GM12878 (cell line): ENCODE measurements at regions not wholly inside any gene's neighbourhood (a gene's known extent, or its start where the extent isn't known, plus 50 kb on each side); places are given as distances from the start of the nearest gene placed in this dataset.

Source experiments
- ATAC-seq: fragments of 200-7000 bp; cut with Tn5 transposase; 3 replicates; pipeline ENCODE4 v1.9.1; 2020; ENCODE audit warnings: mild to moderate bottlenecking, moderate library complexity
- BruUV-seq: library from RNA; stranded (reverse); fragments of 400-500 nt; replicated peaks from 2 replicates; lab custom pipeline; 2021; lab: Mats Ljungman, UMichigan
- CTCF ChIA-PET: fragments of 300-600 bp; sonication (Branson Sonifier 250); formaldehyde crosslinking; extraction: SDS; loops from one replicate; lab custom pipeline; 2021; ENCODE audit warnings: inconsistent platforms; lab: Yijun Ruan, JAX
- POLR2A ChIA-PET: fragments of 350-600 bp; formaldehyde crosslinking; extraction: SDS; loops from one replicate; lab custom pipeline; 2021; ENCODE audit warnings: inconsistent platforms; lab: Charles Lee
- RAD21 ChIA-PET: fragments of 300-600 bp; sonication (Branson Sonifier 250); formaldehyde crosslinking; loops from one replicate; lab custom pipeline; 2023; ENCODE audit warnings: antibody characterized with exemption; ENCODE audit not compliant: unreplicated experiment; lab: Charles Lee
- SMC1A ChIA-PET: fragments of 300-600 bp; sonication (Branson Sonifier 250); formaldehyde crosslinking; loops from one replicate; lab custom pipeline; 2023; ENCODE audit not compliant: unreplicated experiment, uncharacterized antibody; lab: Charles Lee
- DNase-seq: peaks from one replicate; pipeline ENCODE4 v3.0.0-alpha.2; 2011; ENCODE audit warnings: low read depth, low spot score
- FAIRE-seq: peaks from 3 replicates; lab custom pipeline; 2011; peaks lifted over from hg19 to GRCh38; lab: Jason Lieb, UNC
- H2AFZ ChIP-seq: 2 replicates; pipeline ENCODE4 v1.6.0; 2011; ENCODE audit warnings: low read depth, low read length, control low read depth; ENCODE audit not compliant: control insufficient read depth
- H3K27ac ChIP-seq: 2 replicates; pipeline ENCODE4 v1.5.1; 2011; ENCODE audit warnings: control low read depth; ENCODE audit not compliant: control insufficient read depth, insufficient read depth
- H3K27me3 ChIP-seq, 2 experiments: replicated peaks in 1 of 2; 2 replicates each; pipeline versions ENCODE4 v1.6.0 to v1.6.1; 2011; ENCODE audit warnings: low read length in 1 of 2; ENCODE audit not compliant: control insufficient read depth in 2 of 2, insufficient read depth in 2 of 2
- H3K36me3 ChIP-seq, 2 experiments: 2 replicates each; pipeline ENCODE4 v1.5.1; 2011; ENCODE audit warnings: low read length in 1 of 2; ENCODE audit not compliant: control insufficient read depth in 2 of 2, insufficient read depth in 2 of 2
- H3K4me1 ChIP-seq: 2 replicates; pipeline ENCODE4 v1.6.1; 2011; ENCODE audit warnings: mild to moderate bottlenecking, low read length, moderate library complexity, mixed read lengths; ENCODE audit not compliant: control insufficient read depth, insufficient read depth
- H3K4me2 ChIP-seq: 2 replicates; pipeline ENCODE4 v1.6.0; 2011; ENCODE audit warnings: control low read depth; ENCODE audit not compliant: control insufficient read depth, insufficient read depth
- H3K4me3 ChIP-seq: fragments of 200-600 bp; sonication (generic); 2 replicates; pipeline ENCODE4 v1.5.1; 2016
- H3K79me2 ChIP-seq: 2 replicates; pipeline ENCODE4 v1.6.0; 2011; ENCODE audit warnings: low read length; ENCODE audit not compliant: control insufficient read depth, insufficient read depth
- H3K9ac ChIP-seq: 2 replicates; pipeline ENCODE4 v1.8.0; 2011; ENCODE audit warnings: low read length, control low read depth, mixed read lengths; ENCODE audit not compliant: control insufficient read depth, insufficient read depth
- H3K9me3 ChIP-seq: replicated peaks from 3 replicates; pipeline ENCODE4 v1.5.1; 2011; ENCODE audit warnings: mild to moderate bottlenecking, low read length; ENCODE audit not compliant: control insufficient read depth, insufficient read depth
- H4K20me1 ChIP-seq: 2 replicates; pipeline ENCODE4 v1.6.0; 2011; ENCODE audit not compliant: control insufficient read depth, insufficient read depth
- CBFB ChIP-seq: IDR thresholded peaks from 2 replicates; pipeline ENCODE4 v1.6.1; 2016; ENCODE audit warnings: antibody characterized with exemption, low read depth
- CHD1 ChIP-seq: IDR thresholded peaks from 2 replicates; pipeline ENCODE4 v1.6.1; 2012; ENCODE audit warnings: low read depth, low read length, improper control_type of control experiment
- CHD2 ChIP-seq: IDR thresholded peaks from 2 replicates; pipeline ENCODE4 v1.6.1; 2011; ENCODE audit warnings: low read depth, low read length, improper control_type of control experiment, borderline replicate concordance
- CUX1 ChIP-seq: IDR thresholded peaks from 2 replicates; pipeline ENCODE4 v1.6.1; 2012; ENCODE audit warnings: improper control_type of control experiment, low read depth, low read length; ENCODE audit not compliant: insufficient replicate concordance
- DPF2 ChIP-seq: fragments of 450-650 bp; IDR thresholded peaks from 2 replicates; pipeline ENCODE4 v1.6.1; 2017; ENCODE audit warnings: mild to moderate bottlenecking
- GABPA ChIP-seq: IDR thresholded peaks from 2 replicates; pipeline ENCODE4 v1.6.1; 2014; ENCODE audit warnings: antibody characterized with exemption, low read depth, mild to moderate bottlenecking, inconsistent platforms
- POLR2AphosphoS2 ChIP-seq: IDR thresholded peaks from 2 replicates; pipeline ENCODE4 v1.6.1; 2011; ENCODE audit warnings: low read depth, mild to moderate bottlenecking, low read length, improper control_type of control experiment, moderate library complexity
- REST ChIP-seq: IDR thresholded peaks from 2 replicates; pipeline ENCODE4 v1.6.1; 2012; ENCODE audit warnings: mild to moderate bottlenecking, low read depth, low read length
- RFX5 ChIP-seq: IDR thresholded peaks from 2 replicates; pipeline ENCODE4 v1.6.1; 2011; ENCODE audit warnings: low read depth, low read length, improper control_type of control experiment
- SP1 ChIP-seq: IDR thresholded peaks from one replicate; pipeline ENCODE4 v1.6.1; 2011; ENCODE audit warnings: low read depth, low read length
- ZNF687 ChIP-seq: fragments of 450-650 bp; IDR thresholded peaks from 2 replicates; pipeline ENCODE4 v1.6.1; 2017; ENCODE audit warnings: mild to moderate bottlenecking, moderate library complexity
- WGBS: methylation state at CpG from one replicate; pipeline ENCODE4 v1.1.6; 2016; ENCODE audit warnings: low lambda C conversion rate; ENCODE audit not compliant: insufficient replicate concordance, insufficient coverage; ENCODE audit errors: missing lambda C conversion rate; 5-methylcytosine and 5-hydroxymethylcytosine counted together
- in situ Hi-C: fragments of 300-500 bp; cut with MboI; formaldehyde crosslinking; loops from 9 replicates; pipeline ENCODE4 v1.14.3; 2018; ENCODE audit warnings: mixed read lengths
- intact Hi-C: fragments of 100-400 bp; cut with micrococcal nuclease; formaldehyde crosslinking; loops from one replicate; pipeline ENCODE4 v1.14.2; 2022; ENCODE audit not compliant: unreplicated experiment

GRCh38 chr14:36035675-36036074, 140.8 kb downstream of the PTCSC3 start (continued):
- TF ChIP-seq DPF2 = no peak
- TF ChIP-seq RFX5 = no peak
- no peak for TF ChIP-seq POLR2AphosphoS2
- TF ChIP-seq CBFB = no peak

- H3K4me3 ChIP-seq = no peak overlapping the region
- H2AFZ ChIP-seq = no peak overlapping the region
- H3K4me2 ChIP-seq = no peak overlapping the region
- ATAC-seq (no peak), FAIRE-seq (no peak), DNase-seq (no peak)
- 60% methylated on average over 3 of the region's 3 CpGs for WGBS
- no peaks in the 10 kb centered on the region for H3K4me1 ChIP-seq
- CTCF ChIA-PET = interaction anchor here (1.6 to 4.4 kb wide), 3 partner anchors 40 to 149 kb away, joined by 4 to 21 read pairs (median 5); no protein-coding TSS in a partner anchor
- no peak for TF ChIP-seq GABPA
- TF ChIP-seq CUX1 = no peak
- no peak for TF ChIP-seq REST
- TF ChIP-seq CHD2 = no peak
- TF ChIP-seq ZNF687 = no peak
- TF ChIP-seq CHD1 = no peak
- TF ChIP-seq SP1 = no peak
- no TSS peak for BruUV-seq
- no peaks in the 10 kb centered on the region for H3K79me2 ChIP-seq
- no peak overlapping the region for H3K9ac ChIP-seq
- RAD21 ChIA-PET = no interaction called here
- POLR2A ChIA-PET = no interaction called here
- intact Hi-C loops = loop anchor here (1.0 to 2.0 kb wide), 2 partner anchors 66 to 145 kb away; no protein-coding TSS in a partner anchor
- H4K20me1 ChIP-seq = no peaks in the 10 kb centered on the region
- SMC1A ChIA-PET = interaction anchor here (0.6 to 1.7 kb wide), 3 partner anchors 145 to 1053 kb away, joined by 3 to 8 read pairs (median 3); no protein-coding TSS in a partner anchor
- H3K27ac ChIP-seq = no peak overlapping the region
- no peaks in the 10 kb centered on the region for H3K27me3 ChIP-seq
- H3K36me3 ChIP-seq = no peaks in the 10 kb centered on the region
- in situ Hi-C loops = no loop called here
- H3K9me3 ChIP-seq = no peaks in the 10 kb centered on the region; the same call in 2 of the 3 replicates
Measured at GRCh38 chr14:36028665-36029064, 147.9 kb downstream of the PTCSC3 start.
